Lower leg skin (tissue), 3 donors: ENCODE measurements at regions not wholly inside any gene's neighbourhood (a gene's known extent, or its start where the extent isn't known, plus 50 kb on each side); places are given as distances from the start of the nearest gene placed in this dataset.

Source experiments
- CTCF ChIP-seq, 3 donors: fragments of 450-650 bp; IDR thresholded peaks; one replicate each; pipeline ENCODE4 v1.5.1; 2016; ENCODE audit warnings: antibody characterized with exemption in 3 of 3, mild to moderate bottlenecking in 3 of 3, moderate library complexity in 2 of 3
- POLR2A ChIP-seq, 2 donors: fragments of 450-650 bp; IDR thresholded peaks; one replicate each; pipeline ENCODE4 v1.6.1; 2016 to 2017; ENCODE audit warnings: antibody characterized with exemption in 2 of 2, mild to moderate bottlenecking in 1 of 2, moderate library complexity in 1 of 2

- no peak for TF ChIP-seq CTCF (IDR thresholded peaks at IDR 0.05)
- TF ChIP-seq POLR2A (IDR thresholded peaks at IDR 0.05): no peak
These were observed 185.2 kb upstream of the DNAJC19 start for GRCh38 chr3:181174676-181175233.
